AG04449 (cell line): ENCODE measurements at regions not wholly inside any gene's neighbourhood (a gene's known extent, or its start where the extent isn't known, plus 50 kb on each side); places are given as distances from the start of the nearest gene placed in this dataset.

Experiments
- CTCF ChIA-PET: fragments of 350-600 bp; formaldehyde crosslinking; extraction: SDS; loops from one replicate; lab custom pipeline; 2021; ENCODE audit warnings: antibody characterized with exemption; lab: Yijun Ruan, JAX
- POLR2A ChIA-PET: fragments of 400-600, 350-600 bp; formaldehyde crosslinking; extraction: SDS; loops from one replicate; lab custom pipeline; 2020; ENCODE audit warnings: antibody characterized with exemption, inconsistent platforms; lab: Yijun Ruan, JAX
- DNase-seq: peaks from one replicate; pipeline ENCODE4 v3.0.0-alpha.2; 2010; ENCODE audit warnings: low read depth, low spot score
- H3K4me3 ChIP-seq: 2 replicates; pipeline ENCODE4 v1.5.1; 2011; ENCODE audit warnings: low read depth, mild to moderate bottlenecking, control low read depth, low read length
- CTCF ChIP-seq: IDR thresholded peaks from one replicate; pipeline ENCODE4 v1.5.1; 2011; ENCODE audit warnings: mild to moderate bottlenecking, moderate library complexity, low read length, control low read depth, inconsistent platforms; ENCODE audit not compliant: insufficient read depth; ENCODE audit errors: missing control alignments

GRCh38 chr19:20259615-20260014 is 92.6 kb downstream of the ZNF486 start:
- H3K4me3 ChIP-seq, result no peak overlapping the region
- DNase-seq, result no peak
- no peak for TF ChIP-seq CTCF
- ChIA-PET POLR2A (no interaction called here), CTCF (no interaction called here)

- CTCF ChIA-PET, result no interaction called here
- no peak overlapping the region for H3K4me3 ChIP-seq
- TF ChIP-seq CTCF, result no peak
- no peak for DNase-seq
- POLR2A ChIA-PET, result no interaction called here
Observed at GRCh38 chr19:20256606-20257005, 89.6 kb downstream of the ZNF486 start.

GRCh38 chr19:20254121-20254520 is 87.1 kb downstream of the ZNF486 start:
- ChIA-PET POLR2A (no interaction called here), CTCF (no interaction called here)
- no peak for TF ChIP-seq CTCF
- H3K4me3 ChIP-seq, result no peak overlapping the region
- DNase-seq, result no peak

- no peak overlapping the region for H3K4me3 ChIP-seq
- TF ChIP-seq CTCF, result no peak
- DNase-seq, result no peak
- ChIA-PET CTCF (no interaction called here), POLR2A (no interaction called here)
Observed at GRCh38 chr19:20252613-20253012, 85.6 kb downstream of the ZNF486 start.

GRCh38 chr19:20250627-20251026 is 83.6 kb downstream of the ZNF486 start:
- TF ChIP-seq CTCF, result no peak
- ChIA-PET CTCF (no interaction called here), POLR2A (no interaction called here)
- no peak overlapping the region for H3K4me3 ChIP-seq
- no peak for DNase-seq

- no peak for DNase-seq
- TF ChIP-seq CTCF, result no peak
- CTCF ChIA-PET, result no interaction called here
- POLR2A ChIA-PET, result no interaction called here
- H3K4me3 ChIP-seq, result no peak overlapping the region
Observed at GRCh38 chr19:20250121-20250520, 83.1 kb downstream of the ZNF486 start.
